OCI-LY7 (cell line): ENCODE measurements at regions not wholly inside any gene's neighbourhood (a gene's known extent, or its start where the extent isn't known, plus 50 kb on each side); places are given as distances from the start of the nearest gene placed in this dataset.

Experiments
- BruUV-seq: library from RNA; stranded (reverse); fragments of 400-500 nt; replicated peaks from 2 replicates; lab custom pipeline; 2021; lab: Mats Ljungman, UMichigan
- CTCF ChIA-PET: fragments of 300-600 bp; sonication (Branson Sonifier 250); formaldehyde crosslinking; loops from one replicate; lab custom pipeline; 2022; ENCODE audit warnings: antibody characterized with exemption; ENCODE audit not compliant: unreplicated experiment; lab: Charles Lee
- POLR2A ChIA-PET: fragments of 300-600 bp; sonication (Branson Sonifier 250); formaldehyde crosslinking; loops from one replicate; lab custom pipeline; 2022; ENCODE audit warnings: antibody characterized with exemption; lab: Charles Lee
- DNase-seq: peaks from one replicate; pipeline ENCODE4 v3.0.0-alpha.2; 2015; ENCODE audit warnings: low spot score
- H2AFZ ChIP-seq: fragments of 200-600 bp; sonication (generic), shearing (Covaris generic); 2 replicates; pipeline ENCODE4 v1.6.1; 2014; ENCODE audit warnings: mild to moderate bottlenecking, antibody characterized with exemption, low read length, moderate library complexity
- H3K27ac ChIP-seq: fragments of 200-600 bp; sonication (generic); 2 replicates; pipeline ENCODE4 v1.5.1; 2014; ENCODE audit warnings: mixed run types, low read depth, mild to moderate bottlenecking, moderate library complexity, low read length, inconsistent platforms; ENCODE audit not compliant: poor library complexity, severe bottlenecking
- H3K36me3 ChIP-seq: fragments of 200-600 bp; sonication (generic); 2 replicates; pipeline ENCODE4 v1.6.1; 2014; ENCODE audit warnings: mild to moderate bottlenecking, antibody characterized with exemption, low read length, moderate library complexity, mixed read lengths; ENCODE audit not compliant: insufficient read depth
- H3K4me1 ChIP-seq: fragments of 200-600 bp; sonication (generic); 2 replicates; pipeline ENCODE4 v1.5.1; 2014; ENCODE audit warnings: mild to moderate bottlenecking, low read length; ENCODE audit not compliant: insufficient read depth, poor library complexity, severe bottlenecking
- H3K4me2 ChIP-seq: fragments of 200-600 bp; sonication (generic); 2 replicates; pipeline ENCODE4 v1.6.1; 2014; ENCODE audit warnings: mild to moderate bottlenecking, low read length
- H3K4me3 ChIP-seq: fragments of 200-600 bp; sonication (generic); 2 replicates; pipeline ENCODE4 v1.5.1; 2014; ENCODE audit warnings: mild to moderate bottlenecking, low read depth, low read length; ENCODE audit not compliant: poor library complexity, severe bottlenecking
- H3K79me2 ChIP-seq: fragments of 200-600 bp; sonication (generic); 2 replicates; pipeline ENCODE4 v1.6.1; 2016; ENCODE audit warnings: low read depth, mild to moderate bottlenecking, low read length, moderate library complexity, mixed read lengths; ENCODE audit not compliant: insufficient read depth
- H3K9me2 ChIP-seq: fragments of 200-600 bp; sonication (generic); 2 replicates; pipeline ENCODE4 v1.6.1; 2016; ENCODE audit warnings: mild to moderate bottlenecking, low read length, mixed read lengths; ENCODE audit not compliant: insufficient read depth
- H3K9me3 ChIP-seq: fragments of 200-600 bp; sonication (generic); 2 replicates; pipeline ENCODE4 v1.6.1; 2014; ENCODE audit warnings: mild to moderate bottlenecking, mixed run types, low read length, mixed read lengths
- H4K20me1 ChIP-seq: fragments of 200-600 bp; sonication (generic); 2 replicates; pipeline ENCODE4 v1.6.1; 2014; ENCODE audit warnings: mild to moderate bottlenecking, antibody characterized with exemption, low read length, moderate library complexity, mixed read lengths; ENCODE audit not compliant: insufficient read depth
- EZH2phosphoT487 ChIP-seq: fragments of 200-600 bp; sonication (generic); IDR thresholded peaks from 2 replicates; pipeline ENCODE4 v1.6.1; 2018; ENCODE audit warnings: low read depth, borderline replicate concordance, mild to moderate bottlenecking, mixed run types, antibody characterized with exemption, low read length, moderate library complexity, mixed read lengths
- intact Hi-C: fragments of 100-400 bp; cut with micrococcal nuclease; formaldehyde crosslinking; loops from one replicate; pipeline ENCODE4 v1.10.0; 2022; ENCODE audit not compliant: unreplicated experiment
- TF ChIP-seq, protein P1 (sequence below): fragments of 200-600 bp; sonication (generic); conservative IDR thresholded peaks from 2 replicates; pipeline ENCODE4 v1.5.1; 2014; ENCODE audit warnings: mild to moderate bottlenecking, antibody characterized with exemption, low read length, moderate library complexity, mixed read lengths

DNA sequence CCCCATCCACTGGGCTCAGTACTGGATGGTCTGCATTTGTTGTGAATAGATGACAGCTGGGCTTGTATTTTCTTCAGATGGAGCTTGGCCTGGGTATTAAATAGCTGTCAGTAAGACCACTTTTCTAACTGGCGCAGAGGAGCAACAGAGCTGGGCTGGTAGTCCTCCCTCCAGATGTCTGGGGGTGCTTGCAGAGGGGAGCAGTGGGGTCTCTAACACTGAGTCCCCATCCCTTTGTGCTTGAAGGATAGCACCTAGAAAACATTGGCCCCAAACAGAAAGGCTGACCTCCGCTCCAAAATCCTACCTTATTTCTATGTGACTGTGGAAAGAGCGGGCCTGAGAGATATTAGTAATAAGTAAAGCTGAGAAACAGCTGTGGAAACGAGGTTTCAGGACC, 131.6 kb upstream of the E2F8 start:
- ChIA-PET CTCF (no interaction called here), POLR2A (interaction anchor here (1.2 kb wide), 1 partner anchor 36 kb away, joined by 3 read pairs; no protein-coding TSS in a partner anchor)
- H3K27ac ChIP-seq = no peak overlapping the region
- no TSS peak for BruUV-seq
- H2AFZ ChIP-seq = no peak overlapping the region
- intact Hi-C loops = no loop called here
- H3K4me1 ChIP-seq = peaks cover 6% of the 10 kb centered on the region
- no peaks in the 10 kb centered on the region for H3K9me2 ChIP-seq
- no peaks in the 10 kb centered on the region for H3K79me2 ChIP-seq
- no peak overlapping the region for H3K4me2 ChIP-seq
- no peaks in the 10 kb centered on the region for H3K36me3 ChIP-seq
- no peak overlapping the region for H3K4me3 ChIP-seq
- no peak for DNase-seq
- H3K9me3 ChIP-seq = no peaks in the 10 kb centered on the region
- H4K20me1 ChIP-seq = no peaks in the 10 kb centered on the region
- TF ChIP-seq, protein P1, sequence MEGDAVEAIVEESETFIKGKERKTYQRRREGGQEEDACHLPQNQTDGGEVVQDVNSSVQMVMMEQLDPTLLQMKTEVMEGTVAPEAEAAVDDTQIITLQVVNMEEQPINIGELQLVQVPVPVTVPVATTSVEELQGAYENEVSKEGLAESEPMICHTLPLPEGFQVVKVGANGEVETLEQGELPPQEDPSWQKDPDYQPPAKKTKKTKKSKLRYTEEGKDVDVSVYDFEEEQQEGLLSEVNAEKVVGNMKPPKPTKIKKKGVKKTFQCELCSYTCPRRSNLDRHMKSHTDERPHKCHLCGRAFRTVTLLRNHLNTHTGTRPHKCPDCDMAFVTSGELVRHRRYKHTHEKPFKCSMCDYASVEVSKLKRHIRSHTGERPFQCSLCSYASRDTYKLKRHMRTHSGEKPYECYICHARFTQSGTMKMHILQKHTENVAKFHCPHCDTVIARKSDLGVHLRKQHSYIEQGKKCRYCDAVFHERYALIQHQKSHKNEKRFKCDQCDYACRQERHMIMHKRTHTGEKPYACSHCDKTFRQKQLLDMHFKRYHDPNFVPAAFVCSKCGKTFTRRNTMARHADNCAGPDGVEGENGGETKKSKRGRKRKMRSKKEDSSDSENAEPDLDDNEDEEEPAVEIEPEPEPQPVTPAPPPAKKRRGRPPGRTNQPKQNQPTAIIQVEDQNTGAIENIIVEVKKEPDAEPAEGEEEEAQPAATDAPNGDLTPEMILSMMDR = no peak
- no peak for TF ChIP-seq EZH2phosphoT487

DNA sequence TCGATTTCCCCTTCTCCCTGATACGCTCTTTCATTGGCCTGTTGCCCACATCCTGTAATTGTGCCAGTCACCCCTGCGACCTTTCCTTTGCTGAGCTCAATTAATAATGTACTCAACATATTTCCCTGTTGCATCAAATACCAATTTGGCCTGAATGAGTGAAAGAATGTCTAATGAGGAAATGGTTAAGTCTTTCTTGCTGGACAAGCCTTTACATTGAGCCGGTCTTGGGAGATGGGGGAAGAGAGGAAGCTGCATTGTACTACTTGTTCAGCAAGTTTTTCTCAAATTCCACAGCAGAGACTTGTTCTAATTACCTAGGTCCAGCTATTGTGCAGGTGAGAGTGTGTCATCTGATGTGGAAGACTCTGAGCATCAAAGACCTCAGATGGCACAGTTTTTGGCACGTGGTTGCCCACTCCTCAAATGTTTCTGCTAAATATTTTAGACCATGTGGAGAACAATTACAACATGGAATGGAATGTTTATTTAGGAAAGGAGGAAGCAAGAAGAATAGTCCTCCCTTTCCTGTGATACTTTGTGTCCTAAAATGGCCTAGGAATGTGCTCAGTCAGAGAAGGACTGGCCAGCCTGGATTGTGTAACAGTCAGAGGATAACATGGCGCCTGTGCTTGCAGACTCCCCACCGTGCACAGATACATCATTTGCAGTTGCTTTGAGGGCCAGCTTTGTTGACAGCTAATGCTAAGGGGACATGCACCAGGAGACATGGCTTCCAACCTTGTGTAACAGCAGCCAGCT, 129.5 kb upstream of the E2F8 start:
- peaks cover 6% of the 10 kb centered on the region for H3K4me1 ChIP-seq
- TF ChIP-seq EZH2phosphoT487 = no peak
- TF ChIP-seq, protein P1 = no peak
- CTCF ChIA-PET = no interaction called here
- H3K36me3 ChIP-seq = no peaks in the 10 kb centered on the region
- H3K4me3 ChIP-seq = no peak overlapping the region
- no peaks in the 10 kb centered on the region for H3K9me3 ChIP-seq
- H3K27ac ChIP-seq = no peak overlapping the region
- no peaks in the 10 kb centered on the region for H3K79me2 ChIP-seq
- H2AFZ ChIP-seq = no peak overlapping the region
- no peak overlapping the region for H3K4me2 ChIP-seq
- H4K20me1 ChIP-seq = no peaks in the 10 kb centered on the region
- intact Hi-C loops = no loop called here
- no TSS peak for BruUV-seq
- no peak for DNase-seq
- H3K9me2 ChIP-seq = no peaks in the 10 kb centered on the region
- POLR2A ChIA-PET = interaction anchor here (1.9 kb wide), 1 partner anchor 22 kb away, joined by 4 read pairs; no protein-coding TSS in a partner anchor
